ENCODE measurements at regions not wholly inside any gene's neighbourhood (a gene's known extent, or its start where the extent isn't known, plus 50 kb on each side); places are given as distances from the start of the nearest gene placed in this dataset.
A peak's percentile ranks its signal among the peaks of the same experiment; 100 is the strongest.

DNA sequence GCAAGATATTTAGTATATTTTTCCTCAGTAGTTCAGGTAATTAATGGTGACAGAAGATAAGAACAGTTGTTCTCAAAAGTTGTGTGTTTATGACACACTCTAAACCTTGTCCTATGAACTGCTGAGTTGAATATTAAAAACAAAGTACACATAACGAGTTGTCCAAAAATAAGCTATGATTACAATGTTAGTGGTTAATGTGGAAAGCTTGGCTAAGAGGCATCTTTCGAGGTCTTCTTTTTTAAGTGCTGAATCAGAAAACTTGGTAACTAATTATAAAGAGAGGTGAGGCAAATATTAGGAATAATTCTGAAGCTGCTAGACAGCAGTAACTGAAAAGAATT, 1088.7 kb downstream of the SUCLG1 start:
- no peaks in the 10 kb centered on the region for H4K20me1 ChIP-seq (ENCODE audit: control insufficient read depth, extremely low read depth, insufficient read depth, low read length)
- no peak for DNase-seq (ENCODE audit: low read depth in 2 of 2)
- no peaks in the 10 kb centered on the region for H3K79me2 ChIP-seq (ENCODE audit: control insufficient read depth, insufficient read depth, low read length)
- TF ChIP-seq EZH2 (IDR thresholded peaks at IDR 0.05; ENCODE audit: low read length, missing control alignments) = no peak
- TF ChIP-seq, protein P1, sequence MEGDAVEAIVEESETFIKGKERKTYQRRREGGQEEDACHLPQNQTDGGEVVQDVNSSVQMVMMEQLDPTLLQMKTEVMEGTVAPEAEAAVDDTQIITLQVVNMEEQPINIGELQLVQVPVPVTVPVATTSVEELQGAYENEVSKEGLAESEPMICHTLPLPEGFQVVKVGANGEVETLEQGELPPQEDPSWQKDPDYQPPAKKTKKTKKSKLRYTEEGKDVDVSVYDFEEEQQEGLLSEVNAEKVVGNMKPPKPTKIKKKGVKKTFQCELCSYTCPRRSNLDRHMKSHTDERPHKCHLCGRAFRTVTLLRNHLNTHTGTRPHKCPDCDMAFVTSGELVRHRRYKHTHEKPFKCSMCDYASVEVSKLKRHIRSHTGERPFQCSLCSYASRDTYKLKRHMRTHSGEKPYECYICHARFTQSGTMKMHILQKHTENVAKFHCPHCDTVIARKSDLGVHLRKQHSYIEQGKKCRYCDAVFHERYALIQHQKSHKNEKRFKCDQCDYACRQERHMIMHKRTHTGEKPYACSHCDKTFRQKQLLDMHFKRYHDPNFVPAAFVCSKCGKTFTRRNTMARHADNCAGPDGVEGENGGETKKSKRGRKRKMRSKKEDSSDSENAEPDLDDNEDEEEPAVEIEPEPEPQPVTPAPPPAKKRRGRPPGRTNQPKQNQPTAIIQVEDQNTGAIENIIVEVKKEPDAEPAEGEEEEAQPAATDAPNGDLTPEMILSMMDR (conservative IDR thresholded peaks at IDR 0.05 in 1 of 2, IDR thresholded peaks at IDR 0.05 in 1 of 2; ENCODE audit: low read depth in 1 of 2, low read length in 2 of 2) = no peak
- H3K36me3 ChIP-seq (ENCODE audit: control insufficient read depth, insufficient read depth, low read length) = no peaks in the 10 kb centered on the region
- no peak overlapping the region for H3K4me2 ChIP-seq (ENCODE audit: extremely low read depth, insufficient read depth, low read length)
- no peaks in the 10 kb centered on the region for H3K27me3 ChIP-seq (ENCODE audit: control insufficient read depth, insufficient read depth, low read length)
- H3K4me3 ChIP-seq (replicated peaks in 1 of 4; ENCODE audit: control extremely low read depth in 1 of 4, insufficient read depth in 1 of 4, low read depth in 3 of 4, low read length in 4 of 4) = no peak overlapping the region
- no peak overlapping the region for H3K9ac ChIP-seq (ENCODE audit: insufficient read depth, low read length)
- H3K4me1 ChIP-seq (ENCODE audit: control insufficient read depth, extremely low read depth, insufficient read depth, low read length) = no peaks in the 10 kb centered on the region
- H3K27ac ChIP-seq (ENCODE audit: insufficient read depth, low read length) = no peak overlapping the region
- no peaks in the 10 kb centered on the region for H3K9me3 ChIP-seq (ENCODE audit: control insufficient read depth, insufficient read depth, low read depth, low read length)
- no peak overlapping the region for H2AFZ ChIP-seq (ENCODE audit: low read length)

DNA sequence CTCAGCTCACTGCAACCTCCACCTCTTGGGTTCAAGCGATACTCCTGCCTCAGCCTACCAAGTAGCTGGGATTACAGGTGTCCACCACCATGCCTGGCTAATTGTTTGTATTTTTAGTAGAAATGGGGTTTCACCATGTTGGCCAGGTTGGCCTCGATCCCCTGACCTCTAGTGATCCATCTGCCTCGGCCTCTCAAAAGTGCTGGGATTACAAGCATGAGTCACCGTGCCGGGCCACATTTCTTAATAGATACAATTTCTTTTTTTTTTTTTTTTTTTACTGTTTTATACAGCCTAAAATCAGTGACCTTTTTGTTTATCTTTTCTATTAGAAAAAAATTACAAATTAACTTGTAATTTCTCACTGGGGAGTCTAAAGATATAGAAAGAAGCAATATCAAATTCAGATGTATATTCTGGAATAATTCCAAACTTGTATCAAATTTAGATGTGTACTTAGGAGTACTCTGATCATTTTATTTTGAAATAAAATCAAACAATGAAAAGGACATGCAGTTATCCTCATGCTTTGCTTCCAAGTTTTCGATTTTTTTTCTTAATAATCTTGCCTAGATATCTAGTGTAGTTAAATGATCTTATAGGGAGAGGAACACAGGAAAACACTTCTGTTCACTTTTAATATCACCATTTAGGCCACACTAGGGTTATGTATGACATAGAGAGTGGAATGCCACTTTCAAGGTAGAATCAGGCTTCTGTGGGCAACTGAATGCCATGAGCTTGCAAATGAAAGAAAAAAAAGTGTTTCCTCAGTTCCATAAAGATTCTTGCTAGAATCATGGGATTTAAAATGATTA, 1089.3 kb downstream of the SUCLG1 start:
- H3K9me3 ChIP-seq (ENCODE audit: control insufficient read depth, insufficient read depth, low read depth, low read length) = no peaks in the 10 kb centered on the region
- no peaks in the 10 kb centered on the region for H3K36me3 ChIP-seq (ENCODE audit: control insufficient read depth, insufficient read depth, low read length)
- H3K27ac ChIP-seq (ENCODE audit: insufficient read depth, low read length) = no peak overlapping the region
- no peaks in the 10 kb centered on the region for H3K4me1 ChIP-seq (ENCODE audit: control insufficient read depth, extremely low read depth, insufficient read depth, low read length)
- H2AFZ ChIP-seq (ENCODE audit: low read length) = no peak overlapping the region
- peak in 1 of 2 donors; percentile 25 for DNase-seq (ENCODE audit: low read depth in 2 of 2)
- no peak overlapping the region for H3K4me2 ChIP-seq (ENCODE audit: extremely low read depth, insufficient read depth, low read length)
- TF ChIP-seq, protein P1 (conservative IDR thresholded peaks at IDR 0.05 in 1 of 2, IDR thresholded peaks at IDR 0.05 in 1 of 2; ENCODE audit: low read depth in 1 of 2, low read length in 2 of 2) = no peak
- no peak for TF ChIP-seq EZH2 (IDR thresholded peaks at IDR 0.05; ENCODE audit: low read length, missing control alignments)
- H3K9ac ChIP-seq (ENCODE audit: insufficient read depth, low read length) = no peak overlapping the region
- no peaks in the 10 kb centered on the region for H3K27me3 ChIP-seq (ENCODE audit: control insufficient read depth, insufficient read depth, low read length)
- no peak overlapping the region for H3K4me3 ChIP-seq (replicated peaks in 1 of 4; ENCODE audit: control extremely low read depth in 1 of 4, insufficient read depth in 1 of 4, low read depth in 3 of 4, low read length in 4 of 4)
- no peaks in the 10 kb centered on the region for H3K79me2 ChIP-seq (ENCODE audit: control insufficient read depth, insufficient read depth, low read length)
- H4K20me1 ChIP-seq (ENCODE audit: control insufficient read depth, extremely low read depth, insufficient read depth, low read length) = no peaks in the 10 kb centered on the region

DNA sequence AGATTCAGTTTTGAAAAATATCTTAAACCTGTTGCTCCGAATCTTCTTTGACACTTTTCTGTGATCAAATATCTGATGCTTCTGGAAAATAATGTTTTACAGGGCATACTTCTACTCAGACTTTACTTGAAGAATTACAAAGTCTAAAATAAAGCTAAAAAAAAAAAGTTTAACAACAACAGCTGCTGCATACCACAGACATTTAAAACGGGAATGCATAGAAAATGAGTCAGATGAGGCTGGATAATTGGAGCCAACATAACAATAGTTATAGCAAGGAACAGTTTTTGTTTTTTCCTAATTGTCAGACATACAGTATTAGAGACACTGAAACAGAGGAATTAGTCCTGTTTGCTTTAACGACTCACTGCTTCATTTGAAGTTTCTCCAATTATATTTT, 1090.2 kb downstream of the SUCLG1 start:
- Histone ChIP-seq H3K79me2 (ENCODE audit: control insufficient read depth, insufficient read depth, low read length) (no peaks in the 10 kb centered on the region), H4K20me1 (ENCODE audit: control insufficient read depth, extremely low read depth, insufficient read depth, low read length) (no peaks in the 10 kb centered on the region), H2AFZ (ENCODE audit: low read length) (no peak overlapping the region), H3K4me2 (ENCODE audit: extremely low read depth, insufficient read depth, low read length) (no peak overlapping the region), H3K27ac (ENCODE audit: insufficient read depth, low read length) (no peak overlapping the region), H3K36me3 (ENCODE audit: control insufficient read depth, insufficient read depth, low read length) (no peaks in the 10 kb centered on the region), H3K27me3 (ENCODE audit: control insufficient read depth, insufficient read depth, low read length) (no peaks in the 10 kb centered on the region), H3K9me3 (ENCODE audit: control insufficient read depth, insufficient read depth, low read depth, low read length) (no peaks in the 10 kb centered on the region), H3K4me3 (replicated peaks in 1 of 4; ENCODE audit: control extremely low read depth in 1 of 4, insufficient read depth in 1 of 4, low read depth in 3 of 4, low read length in 4 of 4) (no peak overlapping the region), H3K4me1 (ENCODE audit: control insufficient read depth, extremely low read depth, insufficient read depth, low read length) (no peaks in the 10 kb centered on the region), H3K9ac (ENCODE audit: insufficient read depth, low read length) (no peak overlapping the region)
- peak; percentile 29 to 51 for DNase-seq (ENCODE audit: low read depth in 2 of 2)
- TF ChIP-seq, protein P1 (conservative IDR thresholded peaks at IDR 0.05 in 1 of 2, IDR thresholded peaks at IDR 0.05 in 1 of 2; ENCODE audit: low read depth in 1 of 2, low read length in 2 of 2) = no peak
- no peak for TF ChIP-seq EZH2 (IDR thresholded peaks at IDR 0.05; ENCODE audit: low read length, missing control alignments)

All from fibroblast of lung (primary cell).